CD14-positive monocyte (primary cell): ENCODE measurements at regions not wholly inside any gene's neighbourhood (a gene's known extent, or its start where the extent isn't known, plus 50 kb on each side); places are given as distances from the start of the nearest gene placed in this dataset.

ENCODE experiments used
- DNase-seq, 3 donors: peaks; one replicate each; pipeline ENCODE4 v3.0.0-alpha.2; 2011 to 2022
- H2AFZ ChIP-seq: 2 replicates; pipeline ENCODE4 v1.6.0; 2012; ENCODE audit warnings: mild to moderate bottlenecking, low read depth, low read length, inconsistent platforms; ENCODE audit not compliant: insufficient read depth, poor library complexity, severe bottlenecking
- H3K27ac ChIP-seq, 2 donors: 1 replicate in 1 of 2; 2 replicates in 1 of 2; pipeline ENCODE4 v1.5.1; 2012 to 2013; ENCODE audit warnings: low read length in 2 of 2, control low read depth in 1 of 2, inconsistent platforms in 1 of 2, low read depth in 1 of 2, mild to moderate bottlenecking in 1 of 2
- H3K27me3 ChIP-seq, 2 donors: one replicate each; pipeline versions ENCODE4 v1.6.0 to v1.6.1; 2011 to 2013; ENCODE audit warnings: low read length in 2 of 2; ENCODE audit not compliant: control insufficient read depth in 2 of 2, insufficient read depth in 2 of 2
- H3K36me3 ChIP-seq, 2 donors: replicated peaks in 1 of 2; 1 replicate in 1 of 2; 2 replicates in 1 of 2; pipeline versions ENCODE4 v1.5.1 to v1.6.1; 2012 to 2013; ENCODE audit warnings: low read length in 2 of 2, control low read depth in 1 of 2, inconsistent platforms in 1 of 2, mild to moderate bottlenecking in 1 of 2; ENCODE audit not compliant: insufficient read depth in 2 of 2, control insufficient read depth in 1 of 2
- H3K4me1 ChIP-seq, 2 donors: 1 replicate in 1 of 2; 2 replicates in 1 of 2; pipeline versions ENCODE4 v1.5.1 to v1.6.1; 2012 to 2013; ENCODE audit warnings: low read length in 2 of 2, control low read depth in 1 of 2, inconsistent platforms in 1 of 2, mild to moderate bottlenecking in 1 of 2, moderate library complexity in 1 of 2; ENCODE audit not compliant: insufficient read depth in 2 of 2, control insufficient read depth in 1 of 2
- H3K4me2 ChIP-seq: replicated peaks from 2 replicates; pipeline ENCODE3; 2012; ENCODE audit warnings: low read length, moderate library complexity, mild to moderate bottlenecking; ENCODE audit not compliant: poor library complexity, severe bottlenecking; ENCODE audit errors: extremely low read depth
- H3K4me3 ChIP-seq, 3 experiments: fragments of 200-600 bp in 1 of 3; sonication (generic) in 1 of 3; replicated peaks in 1 of 3; 1 replicate in 2 of 3; 2 replicates in 1 of 3; pipeline ENCODE4 v1.5.1; 2011 to 2013; ENCODE audit warnings: low read length in 3 of 3, mild to moderate bottlenecking in 3 of 3, control low read depth in 2 of 3, low read depth in 2 of 3, inconsistent platforms in 1 of 3, moderate library complexity in 1 of 3
- H3K79me2 ChIP-seq: 2 replicates; pipeline ENCODE4 v1.6.0; 2012; ENCODE audit warnings: mild to moderate bottlenecking, control low read depth, inconsistent platforms, low read length, moderate library complexity; ENCODE audit not compliant: insufficient read depth
- H3K9ac ChIP-seq: 2 replicates; pipeline ENCODE4 v1.6.0; 2017; ENCODE audit warnings: low read length, mild to moderate bottlenecking; ENCODE audit not compliant: insufficient read depth, poor library complexity, severe bottlenecking
- H3K9me3 ChIP-seq, 2 donors: replicated peaks in 1 of 2; 1 replicate in 1 of 2; 2 replicates in 1 of 2; pipeline versions ENCODE4 v1.5.1 to v1.6.1; 2012 to 2013; ENCODE audit warnings: low read length in 2 of 2, control low read depth in 1 of 2; ENCODE audit not compliant: control insufficient read depth in 1 of 2, insufficient read depth in 1 of 2
- H4K20me1 ChIP-seq: 2 replicates; pipeline ENCODE4 v1.6.0; 2012; ENCODE audit warnings: mild to moderate bottlenecking, low read length, control low read depth, moderate library complexity; ENCODE audit not compliant: insufficient read depth
- H3K27ac Mint-ChIP-seq, 7 donors: one replicate each; pipeline ENCODE4 v1.8.0; 2020; ENCODE audit warnings: mild to moderate bottlenecking in 7 of 7, mixed read lengths in 7 of 7, moderate library complexity in 6 of 7, inconsistent platforms in 2 of 7
- H3K27me3 Mint-ChIP-seq, 3 donors: one replicate each; pipeline ENCODE4 v1.8.0; 2021 to 2022; ENCODE audit warnings: low read depth in 3 of 3, mild to moderate bottlenecking in 3 of 3, mixed read lengths in 3 of 3, moderate library complexity in 3 of 3, inconsistent platforms in 1 of 3
- H3K36me3 Mint-ChIP-seq, 2 donors: one replicate each; pipeline ENCODE4 v1.8.0; 2020; ENCODE audit warnings: mixed read lengths in 2 of 2, inconsistent platforms in 1 of 2, mild to moderate bottlenecking in 1 of 2
- H3K4me1 Mint-ChIP-seq: one replicate; pipeline ENCODE4 v1.8.0; 2020; ENCODE audit warnings: mild to moderate bottlenecking, mixed read lengths
- H3K4me3 Mint-ChIP-seq, 2 donors: one replicate each; pipeline ENCODE4 v1.8.0; 2020; ENCODE audit warnings: mild to moderate bottlenecking in 2 of 2, mixed read lengths in 2 of 2, moderate library complexity in 1 of 2
- H3K9me3 Mint-ChIP-seq, 7 donors: one replicate each; pipeline ENCODE4 v1.8.0; 2020 to 2022; ENCODE audit warnings: mixed read lengths in 7 of 7, mild to moderate bottlenecking in 6 of 7, moderate library complexity in 6 of 7, inconsistent platforms in 2 of 7
- CTCF ChIP-seq: fragments of 200-600 bp; IDR thresholded peaks from one replicate; pipeline ENCODE4 v1.8.0; 2022; ENCODE audit warnings: antibody characterized with exemption, mild to moderate bottlenecking
- WGBS: methylation state at CpG from one replicate; pipeline ENCODE4 v1.1.5; 2013; ENCODE audit warnings: missing lambda C conversion rate; ENCODE audit not compliant: insufficient coverage; 5-methylcytosine and 5-hydroxymethylcytosine counted together
- intact Hi-C, 2 donors: fragments of 100-400 bp; cut with micrococcal nuclease; formaldehyde crosslinking; loops; one replicate each; pipeline versions ENCODE4 v1.15.0 to v1.15.1; 2023

DNA sequence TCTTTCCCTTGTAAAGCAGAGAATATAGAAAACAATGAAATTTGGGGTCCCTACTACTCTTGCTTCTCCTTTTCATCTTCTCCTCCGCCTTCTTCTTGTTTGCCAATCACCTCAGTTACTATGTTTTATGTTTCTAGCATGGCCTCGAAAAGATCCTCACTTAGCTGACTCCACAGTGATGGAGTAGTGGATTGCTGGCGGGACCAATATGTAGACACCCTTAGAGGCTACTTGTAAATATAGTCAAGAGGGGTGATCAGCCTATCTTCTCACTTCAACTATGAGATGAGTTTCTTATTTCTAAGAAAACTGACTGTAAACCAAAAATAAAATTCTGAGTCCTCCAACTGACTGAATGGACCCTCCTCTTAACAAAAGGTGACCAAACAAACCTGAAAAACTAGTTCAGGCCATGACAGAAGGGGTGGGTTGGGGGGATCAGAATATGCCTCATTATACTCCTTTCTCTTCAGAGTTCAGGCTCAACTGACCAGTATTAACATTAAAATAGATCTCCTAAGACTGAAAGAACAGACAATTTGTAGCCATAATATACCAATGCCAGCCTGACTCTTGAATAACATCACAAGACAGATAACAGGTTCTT, 829.0 kb downstream of the TLE4 start:
- no peaks in the 10 kb centered on the region for H3K27me3 Mint-ChIP-seq
- no peak overlapping the region for H2AFZ ChIP-seq
- no peak overlapping the region for H3K4me2 ChIP-seq
- H3K9me3 Mint-ChIP-seq: peaks cover 0 to 7% (median 3%) of the 10 kb centered on the region in 7 donors
- no peak overlapping the region for H3K27ac ChIP-seq
- H3K27ac Mint-ChIP-seq: no peak overlapping the region
- no CpG with 5 or more reads among the region's 3 CpGs for whole genome bisulfite sequencing
- no peaks in the 10 kb centered on the region for H4K20me1 ChIP-seq
- no peak for TF ChIP-seq CTCF
- DNase-seq: no peak
- H3K79me2 ChIP-seq: no peaks in the 10 kb centered on the region
- no peak overlapping the region for H3K4me3 ChIP-seq
- peaks cover 0 to 3% of the 10 kb centered on the region in 2 donors for H3K9me3 ChIP-seq
- H3K4me3 Mint-ChIP-seq: no peak overlapping the region
- intact Hi-C loops: no loop called here
- no peaks in the 10 kb centered on the region for H3K36me3 ChIP-seq
- no peaks in the 10 kb centered on the region for H3K27me3 ChIP-seq
- no peaks in the 10 kb centered on the region for H3K4me1 Mint-ChIP-seq
- H3K4me1 ChIP-seq: no peaks in the 10 kb centered on the region
- no peak overlapping the region for H3K9ac ChIP-seq
- no peaks in the 10 kb centered on the region for H3K36me3 Mint-ChIP-seq

DNA sequence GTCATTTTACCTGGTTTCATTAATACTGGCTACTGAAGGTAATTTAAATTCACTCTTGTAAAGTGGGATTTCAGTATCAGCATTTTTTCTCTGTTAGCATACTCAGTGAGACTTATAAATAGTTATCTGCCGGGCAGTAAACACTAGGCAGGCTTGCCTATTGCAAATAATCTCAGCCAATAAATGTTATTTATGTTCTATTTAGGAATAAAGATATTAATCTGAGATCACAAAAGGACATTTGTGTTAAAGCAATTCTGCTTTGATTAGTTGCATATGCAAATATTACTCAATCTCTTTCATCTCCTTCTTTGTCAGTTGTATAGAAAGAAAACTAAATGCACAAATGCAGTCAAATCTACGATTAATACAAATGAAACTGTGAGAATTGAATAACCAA, 827.8 kb downstream of the TLE4 start:
- H2AFZ ChIP-seq: no peak overlapping the region
- no peak for TF ChIP-seq CTCF
- H3K4me2 ChIP-seq: no peak overlapping the region
- H3K4me3 ChIP-seq: no peak overlapping the region
- Mint-ChIP-seq H3K4me3 (no peak overlapping the region), H3K9me3 (peaks cover 0 to 7% (median 3%) of the 10 kb centered on the region in 7 donors), H3K4me1 (no peaks in the 10 kb centered on the region), H3K27me3 (no peaks in the 10 kb centered on the region), H3K36me3 (no peaks in the 10 kb centered on the region), H3K27ac (no peak overlapping the region)
- no peaks in the 10 kb centered on the region for H3K27me3 ChIP-seq
- intact Hi-C loops: loop anchor here in 1 of 2 donors (10.0 kb wide), 1 partner anchor 105 kb away; no protein-coding TSS in a partner anchor
- H3K9ac ChIP-seq: no peak overlapping the region
- no peaks in the 10 kb centered on the region for H3K79me2 ChIP-seq
- WGBS: no CpG with 5 or more reads among the region's 2 CpGs
- DNase-seq: no peak
- H3K36me3 ChIP-seq: no peaks in the 10 kb centered on the region
- H3K4me1 ChIP-seq: no peaks in the 10 kb centered on the region
- H3K27ac ChIP-seq: no peak overlapping the region
- H4K20me1 ChIP-seq: no peaks in the 10 kb centered on the region
- H3K9me3 ChIP-seq: peaks cover 0 to 3% of the 10 kb centered on the region in 2 donors
